ENCODE measurements at regions not wholly inside any gene's neighbourhood (a gene's known extent, or its start where the extent isn't known, plus 50 kb on each side); places are given as distances from the start of the nearest gene placed in this dataset.

- no peak for DNase-seq (ENCODE audit: low spot score)
- in situ Hi-C loops (cut with MboI; ENCODE audit: low pct_unique_long_range_greater_than_20kb, low sequenced_read_pairs, unreplicated experiment), result no loop called here
- TF ChIP-seq, protein P1, sequence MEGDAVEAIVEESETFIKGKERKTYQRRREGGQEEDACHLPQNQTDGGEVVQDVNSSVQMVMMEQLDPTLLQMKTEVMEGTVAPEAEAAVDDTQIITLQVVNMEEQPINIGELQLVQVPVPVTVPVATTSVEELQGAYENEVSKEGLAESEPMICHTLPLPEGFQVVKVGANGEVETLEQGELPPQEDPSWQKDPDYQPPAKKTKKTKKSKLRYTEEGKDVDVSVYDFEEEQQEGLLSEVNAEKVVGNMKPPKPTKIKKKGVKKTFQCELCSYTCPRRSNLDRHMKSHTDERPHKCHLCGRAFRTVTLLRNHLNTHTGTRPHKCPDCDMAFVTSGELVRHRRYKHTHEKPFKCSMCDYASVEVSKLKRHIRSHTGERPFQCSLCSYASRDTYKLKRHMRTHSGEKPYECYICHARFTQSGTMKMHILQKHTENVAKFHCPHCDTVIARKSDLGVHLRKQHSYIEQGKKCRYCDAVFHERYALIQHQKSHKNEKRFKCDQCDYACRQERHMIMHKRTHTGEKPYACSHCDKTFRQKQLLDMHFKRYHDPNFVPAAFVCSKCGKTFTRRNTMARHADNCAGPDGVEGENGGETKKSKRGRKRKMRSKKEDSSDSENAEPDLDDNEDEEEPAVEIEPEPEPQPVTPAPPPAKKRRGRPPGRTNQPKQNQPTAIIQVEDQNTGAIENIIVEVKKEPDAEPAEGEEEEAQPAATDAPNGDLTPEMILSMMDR (IDR thresholded peaks at IDR 0.05; ENCODE audit: extremely low read depth, insufficient read depth, missing control alignments), result no peak
Observed at GRCh38 chr18:56173542-56174220, 464.7 kb downstream of the TXNL1 start.

- DNase-seq (ENCODE audit: low spot score), result no peak
- TF ChIP-seq, protein P1 (IDR thresholded peaks at IDR 0.05; ENCODE audit: extremely low read depth, insufficient read depth, missing control alignments), result no peak
- in situ Hi-C loops (cut with MboI; ENCODE audit: low pct_unique_long_range_greater_than_20kb, low sequenced_read_pairs, unreplicated experiment), result no loop called here
Observed at GRCh38 chr18:56172527-56172926, 465.9 kb downstream of the TXNL1 start.

DNA sequence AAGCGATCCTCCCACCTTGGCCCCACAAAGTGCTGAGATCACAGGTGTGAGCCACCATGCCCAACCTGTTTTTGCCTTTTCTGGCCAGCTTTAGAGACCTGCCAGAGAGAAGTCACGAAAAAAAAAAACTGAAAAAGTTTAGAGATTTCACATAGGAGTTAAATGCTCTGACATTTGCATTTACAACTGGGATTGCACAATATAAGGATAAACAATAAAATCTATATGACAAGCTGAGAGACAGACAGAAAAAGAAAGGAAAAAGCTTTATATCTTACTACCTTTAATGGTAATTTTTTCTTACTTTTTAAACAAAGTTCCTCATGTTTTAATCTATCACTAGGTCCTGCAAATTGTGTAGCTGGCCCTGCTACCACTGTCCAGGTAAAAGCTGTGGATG is 466.5 kb downstream of the TXNL1 start:
- no peak for DNase-seq (ENCODE audit: low spot score)
- in situ Hi-C loops (cut with MboI; ENCODE audit: low pct_unique_long_range_greater_than_20kb, low sequenced_read_pairs, unreplicated experiment), result no loop called here
- TF ChIP-seq, protein P1 (IDR thresholded peaks at IDR 0.05; ENCODE audit: extremely low read depth, insufficient read depth, missing control alignments), result no peak

DNA sequence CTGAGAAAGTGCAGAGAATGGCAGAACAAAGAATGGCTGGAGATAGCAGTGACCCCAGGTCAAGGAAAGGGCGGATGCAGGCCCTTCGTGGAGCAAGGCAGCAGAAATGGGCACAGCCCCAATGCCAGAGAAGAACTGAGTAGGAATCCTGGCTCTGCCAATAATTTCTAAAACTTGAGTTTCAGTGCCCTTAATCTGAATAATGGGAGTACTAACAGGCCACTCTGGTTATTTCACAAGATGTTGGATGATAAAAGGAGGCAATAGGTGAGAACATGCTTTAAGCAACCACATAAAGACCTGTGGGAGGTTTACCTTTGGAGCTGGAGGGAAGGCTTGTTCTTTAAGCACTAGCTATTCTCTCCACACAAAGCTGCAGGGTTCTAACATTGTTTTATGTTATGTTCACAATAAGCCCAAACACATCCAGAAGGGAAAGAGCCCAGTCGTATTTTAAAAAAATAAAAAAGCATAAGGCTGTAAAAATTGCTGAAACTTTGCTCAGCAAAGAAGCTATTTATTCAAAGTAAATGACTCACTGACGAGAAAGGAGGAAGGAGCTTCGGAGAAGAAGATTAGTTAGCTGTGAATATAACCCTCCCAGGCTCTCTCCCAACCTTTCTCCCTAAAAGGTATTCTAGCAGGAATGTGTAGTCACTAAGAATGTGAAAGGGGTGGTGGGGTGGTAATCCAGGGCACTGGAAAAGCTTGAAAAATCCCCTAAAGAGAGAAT is 470.2 kb downstream of the TXNL1 start:
- no peak for DNase-seq (ENCODE audit: low spot score)
- TF ChIP-seq, protein P1 (IDR thresholded peaks at IDR 0.05; ENCODE audit: extremely low read depth, insufficient read depth, missing control alignments), result no peak
- in situ Hi-C loops (cut with MboI; ENCODE audit: low pct_unique_long_range_greater_than_20kb, low sequenced_read_pairs, unreplicated experiment), result no loop called here

DNA sequence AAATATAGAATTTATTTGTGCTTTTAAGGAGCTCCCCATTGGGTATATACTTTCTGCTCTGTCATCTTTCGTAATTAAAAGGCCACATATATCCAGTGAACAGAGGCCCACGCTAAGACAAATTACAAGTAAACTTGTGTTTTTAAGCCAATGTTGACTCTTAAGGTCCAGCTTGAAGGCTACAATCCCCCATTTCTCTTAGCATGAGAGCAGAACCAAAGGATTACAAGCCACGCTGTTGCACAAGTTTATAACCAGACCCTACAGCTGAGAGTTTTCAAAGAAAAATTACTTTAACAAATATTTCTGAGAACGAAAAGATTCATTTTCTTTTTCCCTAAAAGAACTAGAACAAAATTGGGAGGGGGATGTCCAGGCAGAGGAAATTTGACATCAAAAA is 471.0 kb downstream of the TXNL1 start:
- in situ Hi-C loops (cut with MboI; ENCODE audit: low pct_unique_long_range_greater_than_20kb, low sequenced_read_pairs, unreplicated experiment), result no loop called here
- TF ChIP-seq, protein P1 (IDR thresholded peaks at IDR 0.05; ENCODE audit: extremely low read depth, insufficient read depth, missing control alignments), result no peak

DNA sequence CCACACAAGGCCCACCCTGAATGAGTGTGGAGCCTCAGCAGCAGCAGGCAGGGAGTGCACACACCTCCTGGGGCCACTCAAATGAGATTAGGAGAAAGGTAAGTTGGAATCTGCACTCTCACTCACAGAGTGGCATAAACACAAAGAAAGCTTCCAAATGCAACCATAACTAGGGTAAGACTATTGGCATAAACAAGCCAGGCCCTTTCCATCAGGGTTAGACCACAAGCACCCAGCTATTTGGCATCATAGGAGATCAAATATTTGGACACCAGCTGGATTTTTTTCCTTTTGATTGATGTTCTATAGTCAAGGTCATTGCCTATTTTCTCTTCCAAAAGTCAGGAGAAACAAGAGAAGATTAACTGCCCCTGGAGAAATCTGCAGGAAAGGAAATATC is 471.5 kb downstream of the TXNL1 start:
- no peak for DNase-seq (ENCODE audit: low spot score)
- in situ Hi-C loops (cut with MboI; ENCODE audit: low pct_unique_long_range_greater_than_20kb, low sequenced_read_pairs, unreplicated experiment), result no loop called here
- TF ChIP-seq, protein P1 (IDR thresholded peaks at IDR 0.05; ENCODE audit: extremely low read depth, insufficient read depth, missing control alignments), result no peak

More for the DNA sequence above, 471.0 kb downstream of the TXNL1 start:
- no peak for DNase-seq (ENCODE audit: low spot score)
